GM23338 (cell line): ENCODE measurements at regions not wholly inside any gene's neighbourhood (a gene's known extent, or its start where the extent isn't known, plus 50 kb on each side); places are given as distances from the start of the nearest gene placed in this dataset.

Source experiments
- ATAC-seq: fragments of 200-7000 bp; cut with Tn5 transposase; 3 replicates; pipeline ENCODE4 v1.9.1; 2020
- DNase-seq: peaks from one replicate; pipeline ENCODE4 v3.0.0-alpha.2; 2015; ENCODE audit warnings: low spot score
- H2AFZ ChIP-seq: fragments of 200-600 bp; sonication (generic); 2 replicates; pipeline ENCODE4 v1.8.0; 2016; ENCODE audit warnings: antibody characterized with exemption, mild to moderate bottlenecking, moderate library complexity
- H3F3A ChIP-seq: fragments of 200-600 bp; sonication (generic); replicated peaks from 2 replicates; pipeline ENCODE4 v1.8.0; 2017; ENCODE audit warnings: antibody characterized with exemption, mixed run types, low read depth
- H3K27ac ChIP-seq: fragments of 200-600 bp; sonication (generic); 2 replicates; pipeline ENCODE4 v1.6.1; 2016; ENCODE audit warnings: low read depth
- H3K27me3 ChIP-seq: fragments of 200-600 bp; sonication (generic); 2 replicates; pipeline ENCODE4 v1.8.0; 2016; ENCODE audit warnings: mild to moderate bottlenecking, mixed run types, moderate library complexity; ENCODE audit not compliant: insufficient read depth
- H3K36me3 ChIP-seq: fragments of 200-600 bp; sonication (generic); 2 replicates; pipeline ENCODE4 v1.8.0; 2016; ENCODE audit warnings: mild to moderate bottlenecking; ENCODE audit not compliant: insufficient read depth
- H3K4me1 ChIP-seq: fragments of 200-600 bp; sonication (generic); 2 replicates; pipeline ENCODE4 v1.8.0; 2016; ENCODE audit warnings: mild to moderate bottlenecking, moderate library complexity; ENCODE audit not compliant: insufficient read depth
- H3K4me2 ChIP-seq: fragments of 200-600 bp; sonication (generic); 2 replicates; pipeline ENCODE4 v1.7.1; 2017; ENCODE audit warnings: mixed run types
- H3K4me3 ChIP-seq: fragments of 200-600 bp; sonication (generic); 2 replicates; pipeline ENCODE4 v1.6.1; 2016; ENCODE audit warnings: mixed run types
- H3K79me2 ChIP-seq: fragments of 200-600 bp; sonication (generic); replicated peaks from 2 replicates; pipeline ENCODE4 v1.8.0; 2017; ENCODE audit warnings: mild to moderate bottlenecking; ENCODE audit not compliant: insufficient read depth
- H3K9me2 ChIP-seq: fragments of 200-600 bp; sonication (generic); 2 replicates; pipeline ENCODE4 v1.8.0; 2017; ENCODE audit not compliant: insufficient read depth
- H4K20me1 ChIP-seq: fragments of 200-600 bp; sonication (generic); replicated peaks from 2 replicates; pipeline ENCODE4 v1.8.0; 2017; ENCODE audit warnings: mild to moderate bottlenecking; ENCODE audit not compliant: insufficient read depth
- H3K27ac Mint-ChIP-seq: 2 replicates; pipeline ENCODE4 v1.8.0; 2020; ENCODE audit warnings: inconsistent platforms, mild to moderate bottlenecking, moderate library complexity, mixed read lengths
- H3K27me3 Mint-ChIP-seq: 3 replicates; pipeline ENCODE4 v1.8.0; 2022; ENCODE audit warnings: low read depth, mild to moderate bottlenecking, moderate library complexity, mixed read lengths, inconsistent platforms; ENCODE audit not compliant: insufficient read depth, poor library complexity
- H3K36me3 Mint-ChIP-seq: 3 replicates; pipeline ENCODE4 v1.8.0; 2021; ENCODE audit warnings: low read depth, mild to moderate bottlenecking, inconsistent platforms, moderate library complexity, mixed read lengths
- H3K4me1 Mint-ChIP-seq: 3 replicates; pipeline ENCODE4 v1.8.0; 2020; ENCODE audit warnings: mild to moderate bottlenecking, inconsistent platforms, mixed read lengths
- H3K4me3 Mint-ChIP-seq: 3 replicates; pipeline ENCODE4 v1.8.0; 2021; ENCODE audit warnings: moderate library complexity, mild to moderate bottlenecking, inconsistent platforms, mixed read lengths
- H3K9me3 Mint-ChIP-seq: 3 replicates; pipeline ENCODE4 v1.8.0; 2020; ENCODE audit warnings: moderate library complexity, mild to moderate bottlenecking, inconsistent platforms, mixed read lengths
- CREB1 ChIP-seq: fragments of 250-450 bp; sonication (Bioruptor Pico); IDR thresholded peaks from 2 replicates; pipeline ENCODE4 v1.5.0; 2020; ENCODE audit warnings: low read depth, mild to moderate bottlenecking, moderate library complexity
- REST ChIP-seq: IDR thresholded peaks from one replicate; pipeline ENCODE4 v1.6.1; 2018; ENCODE audit warnings: antibody characterized with exemption; ENCODE audit not compliant: unreplicated experiment
- STAT1 ChIP-seq: IDR thresholded peaks from one replicate; pipeline ENCODE4 v1.6.1; 2016; ENCODE audit warnings: antibody characterized with exemption; ENCODE audit not compliant: unreplicated experiment
- ZNF331 ChIP-seq: fragments of 250-450 bp; sonication (Bioruptor Pico); IDR thresholded peaks from 2 replicates; pipeline ENCODE4 v1.5.0; 2020; ENCODE audit warnings: low read depth, mild to moderate bottlenecking, moderate library complexity
- TF ChIP-seq, protein P1 (sequence below): fragments of 250-450 bp; sonication (Bioruptor Pico); IDR thresholded peaks from 2 replicates; pipeline ENCODE4 v1.5.0; 2020; ENCODE audit warnings: mild to moderate bottlenecking, moderate library complexity

GRCh38 chr9:23341346-23341745, 484.7 kb downstream of the ELAVL2 start (continued):
- TF ChIP-seq, protein P1, sequence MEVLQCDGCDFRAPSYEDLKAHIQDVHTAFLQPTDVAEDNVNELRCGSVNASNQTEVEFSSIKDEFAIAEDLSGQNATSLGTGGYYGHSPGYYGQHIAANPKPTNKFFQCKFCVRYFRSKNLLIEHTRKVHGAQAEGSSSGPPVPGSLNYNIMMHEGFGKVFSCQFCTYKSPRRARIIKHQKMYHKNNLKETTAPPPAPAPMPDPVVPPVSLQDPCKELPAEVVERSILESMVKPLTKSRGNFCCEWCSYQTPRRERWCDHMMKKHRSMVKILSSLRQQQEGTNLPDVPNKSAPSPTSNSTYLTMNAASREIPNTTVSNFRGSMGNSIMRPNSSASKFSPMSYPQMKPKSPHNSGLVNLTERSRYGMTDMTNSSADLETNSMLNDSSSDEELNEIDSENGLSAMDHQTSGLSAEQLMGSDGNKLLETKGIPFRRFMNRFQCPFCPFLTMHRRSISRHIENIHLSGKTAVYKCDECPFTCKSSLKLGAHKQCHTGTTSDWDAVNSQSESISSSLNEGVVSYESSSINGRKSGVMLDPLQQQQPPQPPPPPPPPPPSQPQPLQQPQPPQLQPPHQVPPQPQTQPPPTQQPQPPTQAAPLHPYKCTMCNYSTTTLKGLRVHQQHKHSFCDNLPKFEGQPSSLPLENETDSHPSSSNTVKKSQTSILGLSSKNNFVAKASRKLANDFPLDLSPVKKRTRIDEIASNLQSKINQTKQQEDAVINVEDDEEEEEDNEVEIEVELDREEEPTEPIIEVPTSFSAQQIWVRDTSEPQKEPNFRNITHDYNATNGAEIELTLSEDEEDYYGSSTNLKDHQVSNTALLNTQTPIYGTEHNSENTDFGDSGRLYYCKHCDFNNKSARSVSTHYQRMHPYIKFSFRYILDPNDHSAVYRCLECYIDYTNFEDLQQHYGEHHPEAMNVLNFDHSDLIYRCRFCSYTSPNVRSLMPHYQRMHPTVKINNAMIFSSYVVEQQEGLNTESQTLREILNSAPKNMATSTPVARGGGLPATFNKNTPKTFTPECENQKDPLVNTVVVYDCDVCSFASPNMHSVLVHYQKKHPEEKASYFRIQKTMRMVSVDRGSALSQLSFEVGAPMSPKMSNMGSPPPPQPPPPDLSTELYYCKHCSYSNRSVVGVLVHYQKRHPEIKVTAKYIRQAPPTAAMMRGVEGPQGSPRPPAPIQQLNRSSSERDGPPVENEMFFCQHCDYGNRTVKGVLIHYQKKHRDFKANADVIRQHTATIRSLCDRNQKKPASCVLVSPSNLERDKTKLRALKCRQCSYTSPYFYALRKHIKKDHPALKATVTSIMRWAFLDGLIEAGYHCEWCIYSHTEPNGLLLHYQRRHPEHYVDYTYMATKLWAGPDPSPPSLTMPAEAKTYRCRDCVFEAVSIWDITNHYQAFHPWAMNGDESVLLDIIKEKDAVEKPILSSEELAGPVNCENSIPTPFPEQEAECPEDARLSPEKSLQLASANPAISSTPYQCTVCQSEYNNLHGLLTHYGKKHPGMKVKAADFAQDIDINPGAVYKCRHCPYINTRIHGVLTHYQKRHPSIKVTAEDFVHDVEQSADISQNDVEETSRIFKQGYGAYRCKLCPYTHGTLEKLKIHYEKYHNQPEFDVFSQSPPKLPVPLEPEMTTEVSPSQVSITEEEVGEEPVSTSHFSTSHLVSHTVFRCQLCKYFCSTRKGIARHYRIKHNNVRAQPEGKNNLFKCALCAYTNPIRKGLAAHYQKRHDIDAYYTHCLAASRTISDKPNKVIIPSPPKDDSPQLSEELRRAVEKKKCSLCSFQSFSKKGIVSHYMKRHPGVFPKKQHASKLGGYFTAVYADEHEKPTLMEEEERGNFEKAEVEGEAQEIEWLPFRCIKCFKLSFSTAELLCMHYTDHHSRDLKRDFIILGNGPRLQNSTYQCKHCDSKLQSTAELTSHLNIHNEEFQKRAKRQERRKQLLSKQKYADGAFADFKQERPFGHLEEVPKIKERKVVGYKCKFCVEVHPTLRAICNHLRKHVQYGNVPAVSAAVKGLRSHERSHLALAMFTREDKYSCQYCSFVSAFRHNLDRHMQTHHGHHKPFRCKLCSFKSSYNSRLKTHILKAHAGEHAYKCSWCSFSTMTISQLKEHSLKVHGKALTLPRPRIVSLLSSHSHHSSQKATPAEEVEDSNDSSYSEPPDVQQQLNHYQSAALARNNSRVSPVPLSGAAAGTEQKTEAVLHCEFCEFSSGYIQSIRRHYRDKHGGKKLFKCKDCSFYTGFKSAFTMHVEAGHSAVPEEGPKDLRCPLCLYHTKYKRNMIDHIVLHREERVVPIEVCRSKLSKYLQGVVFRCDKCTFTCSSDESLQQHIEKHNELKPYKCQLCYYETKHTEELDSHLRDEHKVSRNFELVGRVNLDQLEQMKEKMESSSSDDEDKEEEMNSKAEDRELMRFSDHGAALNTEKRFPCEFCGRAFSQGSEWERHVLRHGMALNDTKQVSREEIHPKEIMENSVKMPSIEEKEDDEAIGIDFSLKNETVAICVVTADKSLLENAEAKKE (CRISPR knock-in tag): no peak
- TF ChIP-seq STAT1 (no peak), REST (no peak), CREB1 (CRISPR knock-in tag) (no peak)

- ATAC-seq: no peak
- TF ChIP-seq ZNF331 (CRISPR knock-in tag): no peak
- TF ChIP-seq, protein P1 (CRISPR knock-in tag): no peak
Observed at GRCh38 chr9:23342291-23342690, 483.7 kb downstream of the ELAVL2 start.

More at GRCh38 chr9:23342291-23342690, 483.7 kb downstream of the ELAVL2 start:
- no peaks in the 10 kb centered on the region for H3K4me1 ChIP-seq
- H3K36me3 Mint-ChIP-seq: no peaks in the 10 kb centered on the region
- H3K4me2 ChIP-seq: no peak overlapping the region
- no peak overlapping the region for H3K27ac Mint-ChIP-seq
- H3F3A ChIP-seq: no peaks in the 10 kb centered on the region
- no peak overlapping the region for H3K27ac ChIP-seq
- H3K79me2 ChIP-seq: no peaks in the 10 kb centered on the region
- no peaks in the 10 kb centered on the region for H4K20me1 ChIP-seq
- H3K4me3 Mint-ChIP-seq: no peak overlapping the region
- no peak overlapping the region for H3K4me3 ChIP-seq
- H3K36me3 ChIP-seq: no peaks in the 10 kb centered on the region
- peaks cover 5% of the 10 kb centered on the region; the same call in 1 of the 3 replicates for H3K9me3 Mint-ChIP-seq
- H3K9me2 ChIP-seq: no peaks in the 10 kb centered on the region
- no peak for DNase-seq
- H2AFZ ChIP-seq: no peak overlapping the region
- H3K4me1 Mint-ChIP-seq: no peaks in the 10 kb centered on the region
- no peaks in the 10 kb centered on the region for H3K27me3 Mint-ChIP-seq
- H3K27me3 ChIP-seq: no peaks in the 10 kb centered on the region
